Omental fat pad (tissue), 3 donors: ENCODE measurements at regions not wholly inside any gene's neighbourhood (a gene's known extent, or its start where the extent isn't known, plus 50 kb on each side); places are given as distances from the start of the nearest gene placed in this dataset.

Experiments
- ATAC-seq: fragments of 150-250 bp; one replicate; pipeline ENCODE4 v1.9.1; 2016; ENCODE audit warnings: mild to moderate bottlenecking, moderate library complexity; ENCODE audit not compliant: low FRiP score
- DNase-seq: peaks from one replicate; pipeline ENCODE4 v3.0.0-alpha.2; 2019; ENCODE audit warnings: low spot score
- TF ChIP-seq, protein P1 (sequence below), 3 donors: fragments of 450-650 bp; IDR thresholded peaks; one replicate each; pipeline ENCODE4 v1.5.1; 2016 to 2017; ENCODE audit warnings: antibody characterized with exemption in 3 of 3, mild to moderate bottlenecking in 3 of 3, moderate library complexity in 2 of 3

DNA sequence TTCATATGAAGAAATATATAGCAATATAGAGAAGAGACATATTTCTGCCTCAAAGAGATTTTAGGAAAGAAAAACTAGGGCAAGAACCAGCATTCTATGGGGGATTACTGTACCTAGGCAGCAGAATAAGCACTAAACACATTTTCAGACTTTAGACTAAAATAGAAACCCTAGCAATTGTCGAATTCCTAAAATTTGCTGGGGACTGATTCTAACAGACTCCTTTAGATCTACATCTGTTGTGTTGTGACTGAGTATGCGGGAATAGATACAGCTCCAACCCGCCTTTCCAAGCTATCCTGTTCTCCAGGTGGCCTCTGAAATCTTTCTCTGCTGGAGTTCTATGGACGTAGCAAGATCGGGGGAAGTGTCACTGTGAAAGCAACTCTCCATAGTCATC is 482.2 kb downstream of the NTRK2 start:
- ATAC-seq (no peak), DNase-seq (no peak)
- TF ChIP-seq, protein P1, sequence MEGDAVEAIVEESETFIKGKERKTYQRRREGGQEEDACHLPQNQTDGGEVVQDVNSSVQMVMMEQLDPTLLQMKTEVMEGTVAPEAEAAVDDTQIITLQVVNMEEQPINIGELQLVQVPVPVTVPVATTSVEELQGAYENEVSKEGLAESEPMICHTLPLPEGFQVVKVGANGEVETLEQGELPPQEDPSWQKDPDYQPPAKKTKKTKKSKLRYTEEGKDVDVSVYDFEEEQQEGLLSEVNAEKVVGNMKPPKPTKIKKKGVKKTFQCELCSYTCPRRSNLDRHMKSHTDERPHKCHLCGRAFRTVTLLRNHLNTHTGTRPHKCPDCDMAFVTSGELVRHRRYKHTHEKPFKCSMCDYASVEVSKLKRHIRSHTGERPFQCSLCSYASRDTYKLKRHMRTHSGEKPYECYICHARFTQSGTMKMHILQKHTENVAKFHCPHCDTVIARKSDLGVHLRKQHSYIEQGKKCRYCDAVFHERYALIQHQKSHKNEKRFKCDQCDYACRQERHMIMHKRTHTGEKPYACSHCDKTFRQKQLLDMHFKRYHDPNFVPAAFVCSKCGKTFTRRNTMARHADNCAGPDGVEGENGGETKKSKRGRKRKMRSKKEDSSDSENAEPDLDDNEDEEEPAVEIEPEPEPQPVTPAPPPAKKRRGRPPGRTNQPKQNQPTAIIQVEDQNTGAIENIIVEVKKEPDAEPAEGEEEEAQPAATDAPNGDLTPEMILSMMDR (IDR thresholded peaks at IDR 0.05), result no peak

DNA sequence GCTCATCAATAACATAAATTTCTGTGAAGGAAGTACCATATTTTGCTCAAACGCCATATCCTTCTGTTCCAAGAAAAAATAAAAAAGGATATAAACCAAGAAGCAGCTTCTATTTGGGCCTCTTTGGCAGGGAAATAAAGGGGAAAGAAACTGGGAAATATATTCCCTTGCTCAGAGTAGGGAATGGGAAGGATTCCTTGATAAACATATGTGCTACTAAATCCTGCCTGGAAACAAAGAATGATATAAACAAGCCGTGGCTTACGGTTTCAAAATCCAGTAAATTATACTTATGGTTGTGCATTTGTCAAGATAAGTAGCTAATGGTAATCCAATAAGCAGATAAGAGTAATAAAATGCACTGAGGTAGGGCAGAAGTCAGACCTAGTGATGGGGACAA is 481.6 kb downstream of the NTRK2 start:
- TF ChIP-seq, protein P1 (IDR thresholded peaks at IDR 0.05), result no peak
- no peak for ATAC-seq

DNA sequence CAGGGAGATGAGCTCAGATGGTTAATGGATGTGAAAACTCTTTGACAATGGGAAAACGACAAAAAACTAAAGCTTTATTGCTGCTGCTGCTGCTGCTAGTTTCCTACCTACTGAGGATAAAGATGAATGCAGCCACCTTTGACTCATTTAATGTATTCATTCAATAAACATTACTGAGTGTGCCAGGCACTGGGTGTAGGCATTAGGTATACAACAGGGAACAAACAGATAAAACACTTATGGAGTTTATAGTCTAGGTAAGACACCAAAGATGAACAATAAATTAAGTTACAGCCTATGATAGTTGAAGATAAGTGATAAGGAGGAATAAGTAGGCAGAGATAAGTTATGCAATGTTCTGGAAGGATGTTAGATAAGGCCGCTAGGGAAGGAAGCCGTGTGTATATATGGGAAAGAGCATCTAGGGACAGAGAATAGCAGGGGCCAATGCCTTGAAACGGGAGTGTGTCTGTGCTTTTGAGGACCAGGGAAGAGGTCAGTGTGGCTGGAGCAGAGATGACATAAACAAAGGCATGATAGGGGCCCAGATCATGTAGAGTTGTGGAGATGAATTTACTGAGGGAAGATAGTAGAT is 477.6 kb downstream of the NTRK2 start:
- DNase-seq (no peak), ATAC-seq (no peak)
- TF ChIP-seq, protein P1 (IDR thresholded peaks at IDR 0.05), result no peak

More for the DNA sequence above, 481.6 kb downstream of the NTRK2 start:
- no peak for DNase-seq

DNA sequence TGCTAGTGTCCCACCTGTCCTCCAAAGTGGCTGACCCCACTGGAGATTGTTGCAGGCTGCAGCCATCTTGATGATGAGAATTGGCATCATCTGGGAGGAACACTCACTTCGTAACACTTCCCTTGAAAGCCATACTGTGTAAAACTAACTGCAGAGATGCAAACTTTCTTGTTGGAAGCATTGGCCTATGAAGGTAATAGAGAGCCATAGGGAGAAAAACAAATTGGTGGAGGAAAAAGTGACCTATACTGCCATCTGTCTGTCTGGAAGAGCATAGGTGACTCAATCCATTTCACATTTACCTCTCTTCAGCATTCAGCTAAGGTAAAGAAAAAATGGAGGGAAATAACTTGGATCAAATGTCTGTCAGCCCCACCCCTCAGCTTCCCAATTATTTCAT is 473.4 kb downstream of the NTRK2 start:
- DNase-seq, result no peak
- no peak for ATAC-seq
- TF ChIP-seq, protein P1 (IDR thresholded peaks at IDR 0.05), result no peak

DNA sequence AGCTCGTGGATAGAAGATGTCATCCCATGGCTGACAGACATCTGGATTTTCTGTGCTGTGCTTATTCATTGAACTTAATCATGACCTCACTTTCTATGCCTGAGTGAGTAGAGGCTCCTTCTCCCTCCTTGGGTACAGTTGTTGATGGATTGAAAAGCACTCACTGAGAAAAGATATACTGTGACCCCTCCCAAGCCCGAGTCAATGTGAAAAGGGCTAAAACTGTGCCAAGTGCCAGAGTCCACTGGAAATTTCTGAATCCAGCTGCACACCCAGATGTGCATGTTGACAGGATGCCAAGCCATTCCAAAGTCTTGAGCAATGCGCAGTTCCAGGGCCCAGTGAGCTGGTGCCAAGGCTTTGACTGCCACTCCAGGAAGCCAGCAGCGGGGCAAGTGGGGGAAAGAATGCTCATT is 473.0 kb downstream of the NTRK2 start:
- no peak for ATAC-seq
- no peak for DNase-seq
- TF ChIP-seq, protein P1 (IDR thresholded peaks at IDR 0.05), result no peak

DNA sequence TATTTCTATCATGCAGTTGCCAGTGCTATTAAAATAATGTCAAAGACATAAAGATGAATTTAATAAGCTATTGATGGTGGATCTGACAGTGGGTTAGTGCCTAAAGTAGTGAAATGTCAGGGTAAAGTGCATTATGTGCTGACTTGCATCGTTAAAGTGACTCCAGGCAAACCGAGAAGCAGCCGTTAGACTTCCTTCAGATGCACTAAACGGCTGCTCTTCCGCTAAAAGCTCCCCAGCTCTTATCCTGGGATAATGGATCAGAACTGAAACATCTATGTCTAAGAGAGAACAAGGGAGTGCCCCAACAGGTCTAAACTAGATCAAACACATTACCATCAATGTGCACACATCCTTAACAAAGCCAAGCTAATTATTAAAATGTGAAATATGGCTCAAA is 468.2 kb downstream of the NTRK2 start:
- ATAC-seq (no peak), DNase-seq (no peak)
- TF ChIP-seq, protein P1 (IDR thresholded peaks at IDR 0.05), result no peak

DNA sequence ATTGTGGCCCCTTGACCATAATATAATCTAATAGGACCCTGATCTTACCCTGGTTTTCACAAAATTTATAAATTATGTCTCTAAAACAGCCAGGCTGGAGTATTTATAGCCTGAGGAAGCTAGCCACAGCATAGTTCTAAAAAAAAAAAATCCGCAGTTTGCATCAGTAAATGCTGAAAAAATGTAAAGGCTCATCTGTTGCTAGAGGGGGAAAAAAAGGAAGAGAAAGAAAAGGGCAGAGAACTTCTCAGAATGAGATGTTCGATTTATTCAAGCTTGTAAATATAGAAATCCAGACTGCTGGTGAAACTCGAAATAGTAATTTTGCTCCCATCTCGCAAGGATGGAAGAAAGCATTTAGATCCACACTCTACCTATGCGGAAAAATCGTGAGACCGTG is 467.5 kb downstream of the NTRK2 start:
- no peak for ATAC-seq
- TF ChIP-seq, protein P1 (IDR thresholded peaks at IDR 0.05), result no peak
- DNase-seq, result no peak
